IPS DF 6.9 (cell line): ENCODE measurements at regions not wholly inside any gene's neighbourhood (a gene's known extent, or its start where the extent isn't known, plus 50 kb on each side); places are given as distances from the start of the nearest gene placed in this dataset.
"Not testable (repeated sequence)": the region's sequence is repeated elsewhere in the genome, so short reads cannot be mapped to it uniquely, and the experiment has no call there.

Experiments used
- DNase-seq: peaks from one replicate; pipeline ENCODE4 v3.0.0-alpha.2; 2013; ENCODE audit warnings: low read depth, low spot score
- H3K27ac ChIP-seq: one replicate; pipeline ENCODE4 v1.5.1; 2013; ENCODE audit warnings: low read length, control low read depth
- H3K27me3 ChIP-seq: 2 replicates; pipeline ENCODE4 v1.6.1; 2013; ENCODE audit warnings: mild to moderate bottlenecking, low read length; ENCODE audit not compliant: control insufficient read depth, insufficient read depth
- H3K36me3 ChIP-seq: 2 replicates; pipeline ENCODE4 v1.6.1; 2013; ENCODE audit warnings: low read length; ENCODE audit not compliant: control insufficient read depth, insufficient read depth
- H3K4me1 ChIP-seq: 2 replicates; pipeline ENCODE4 v1.6.1; 2013; ENCODE audit warnings: low read length; ENCODE audit not compliant: control insufficient read depth, insufficient read depth
- H3K4me3 ChIP-seq: 2 replicates; pipeline ENCODE4 v1.5.1; 2013; ENCODE audit warnings: mild to moderate bottlenecking, low read length
- H3K9me3 ChIP-seq: 2 replicates; pipeline ENCODE4 v1.6.1; 2013; ENCODE audit warnings: low read length, inconsistent platforms; ENCODE audit not compliant: control insufficient read depth, insufficient read depth
- WGBS: extraction: QIAGEN DNeasy Blood & Tissue Kit; methylation state at CpG from one replicate; pipeline ENCODE4 v1.1.7; 2013; ENCODE audit warnings: mixed read lengths, missing lambda C conversion rate; ENCODE audit not compliant: insufficient read length, insufficient coverage; 5-methylcytosine and 5-hydroxymethylcytosine counted together

GRCh38 chr5:88049737-88050136 is 218.9 kb downstream of the TMEM161B start:
- WGBS = no CpG with 5 or more reads among the region's 4 CpGs
- DNase-seq = no peak
- no peaks in the 10 kb centered on the region for H3K9me3 ChIP-seq
- H3K27me3 ChIP-seq = no peaks in the 10 kb centered on the region
- H3K36me3 ChIP-seq = no peaks in the 10 kb centered on the region; the same call in 1 of the 2 replicates
- no peak overlapping the region for H3K27ac ChIP-seq
- no peaks in the 10 kb centered on the region; the same call in 1 of the 2 replicates for H3K4me1 ChIP-seq
- no peak overlapping the region for H3K4me3 ChIP-seq

- WGBS = no CpG with 5 or more reads among the region's 3 CpGs
- Histone ChIP-seq H3K4me1 (no peaks in the 10 kb centered on the region; the same call in 1 of the 2 replicates), H3K27ac (no peak overlapping the region)
Measured at GRCh38 chr5:88049156-88049555, 219.5 kb downstream of the TMEM161B start.

GRCh38 chr5:88045931-88046461 is 222.6 kb downstream of the TMEM161B start:
- no CpG with 5 or more reads among the region's 4 CpGs for WGBS
- no peak for DNase-seq
- no peak overlapping the region for H3K27ac ChIP-seq

More at GRCh38 chr5:88049156-88049555, 219.5 kb downstream of the TMEM161B start:
- no peaks in the 10 kb centered on the region for H3K27me3 ChIP-seq
- no peaks in the 10 kb centered on the region for H3K9me3 ChIP-seq
- no peak for DNase-seq
- H3K36me3 ChIP-seq = no peaks in the 10 kb centered on the region; the same call in 1 of the 2 replicates
- no peak overlapping the region for H3K4me3 ChIP-seq

GRCh38 chr5:88045165-88045564 is 223.5 kb downstream of the TMEM161B start:
- no peaks in the 10 kb centered on the region for H3K27me3 ChIP-seq
- WGBS = no CpG with 5 or more reads among the region's 1 CpG
- no peaks in the 10 kb centered on the region for H3K9me3 ChIP-seq
- H3K36me3 ChIP-seq = no peaks in the 10 kb centered on the region; the same call in 1 of the 2 replicates
- DNase-seq = no peak
- H3K4me3 ChIP-seq = no peak overlapping the region
- no peaks in the 10 kb centered on the region; the same call in 1 of the 2 replicates for H3K4me1 ChIP-seq
- H3K27ac ChIP-seq = no peak overlapping the region

More at GRCh38 chr5:88045931-88046461, 222.6 kb downstream of the TMEM161B start:
- no peaks in the 10 kb centered on the region; the same call in 1 of the 2 replicates for H3K4me1 ChIP-seq
- H3K9me3 ChIP-seq = no peaks in the 10 kb centered on the region
- no peaks in the 10 kb centered on the region for H3K27me3 ChIP-seq
- no peak overlapping the region for H3K4me3 ChIP-seq
- no peaks in the 10 kb centered on the region; the same call in 1 of the 2 replicates for H3K36me3 ChIP-seq

GRCh38 chr5:88034520-88034919 is 234.1 kb downstream of the TMEM161B start:
- Histone ChIP-seq H3K9me3 (no peaks in the 10 kb centered on the region), H3K4me1 (no peaks in the 10 kb centered on the region), H3K4me3 (no peak overlapping the region), H3K27ac (no peak overlapping the region), H3K27me3 (no peaks in the 10 kb centered on the region), H3K36me3 (no peaks in the 10 kb centered on the region)
- no CpG with 5 or more reads among the region's 1 CpG for WGBS
- DNase-seq = no peak

GRCh38 chr5:88033191-88033590 is 235.5 kb downstream of the TMEM161B start:
- no CpG with 5 or more reads among the region's 2 CpGs for WGBS
- no peaks in the 10 kb centered on the region for H3K27me3 ChIP-seq

GRCh38 chr5:88029011-88029410 is 239.6 kb downstream of the TMEM161B start:
- Histone ChIP-seq H3K27me3 (no peaks in the 10 kb centered on the region), H3K4me3 (no peak overlapping the region), H3K4me1 (no peaks in the 10 kb centered on the region), H3K27ac (no peak overlapping the region), H3K9me3 (no peaks in the 10 kb centered on the region), H3K36me3 (no peaks in the 10 kb centered on the region)
- DNase-seq = no peak
- no CpG with 5 or more reads among the region's 2 CpGs for WGBS

More at GRCh38 chr5:88033191-88033590, 235.5 kb downstream of the TMEM161B start:
- H3K36me3 ChIP-seq = no peaks in the 10 kb centered on the region
- no peak overlapping the region for H3K4me3 ChIP-seq
- no peak overlapping the region for H3K27ac ChIP-seq
- no peaks in the 10 kb centered on the region for H3K4me1 ChIP-seq
- no peaks in the 10 kb centered on the region for H3K9me3 ChIP-seq
- DNase-seq = no peak

- no CpG with 5 or more reads among the region's 5 CpGs for WGBS
- no peak for DNase-seq
- no peaks in the 10 kb centered on the region for H3K27me3 ChIP-seq
- no peaks in the 10 kb centered on the region for H3K36me3 ChIP-seq
- H3K4me3 ChIP-seq = no peak overlapping the region
- no peak overlapping the region for H3K27ac ChIP-seq
- H3K4me1 ChIP-seq = no peaks in the 10 kb centered on the region
- H3K9me3 ChIP-seq = no peaks in the 10 kb centered on the region
Measured at GRCh38 chr5:88021141-88021540, 247.5 kb downstream of the TMEM161B start.

GRCh38 chr5:88014984-88015383 is 253.7 kb downstream of the TMEM161B start:
- not testable (repeated sequence) for H3K36me3 ChIP-seq, H3K9me3 ChIP-seq, H3K27me3 ChIP-seq, H3K4me1 ChIP-seq, DNase-seq, H3K27ac ChIP-seq, H3K4me3 ChIP-seq
- WGBS = no CpG with 5 or more reads among the region's 7 CpGs

GRCh38 chr5:88000877-88001276 is 267.8 kb downstream of the TMEM161B start:
- DNase-seq = no peak
- Histone ChIP-seq H3K4me3 (no peak overlapping the region), H3K9me3 (no peaks in the 10 kb centered on the region), H3K4me1 (no peaks in the 10 kb centered on the region), H3K27me3 (no peaks in the 10 kb centered on the region), H3K27ac (no peak overlapping the region), H3K36me3 (no peaks in the 10 kb centered on the region)
- no CpG with 5 or more reads among the region's 5 CpGs for WGBS

- DNase-seq = no peak
- WGBS = no CpG with 5 or more reads among the region's 3 CpGs
- Histone ChIP-seq H3K9me3 (no peaks in the 10 kb centered on the region), H3K27ac (no peak overlapping the region), H3K36me3 (no peaks in the 10 kb centered on the region), H3K4me1 (no peaks in the 10 kb centered on the region), H3K4me3 (no peak overlapping the region), H3K27me3 (no peaks in the 10 kb centered on the region)
Measured at GRCh38 chr5:87997662-87998061, 271.0 kb downstream of the TMEM161B start.
